NCI-H82 treated with DMSO at 0.1 percent for 48 hours (cell line): ENCODE measurements at regions not wholly inside any gene's neighbourhood (a gene's known extent, or its start where the extent isn't known, plus 50 kb on each side); places are given as distances from the start of the nearest gene placed in this dataset.

ENCODE experiments used
- DNase-seq: peaks from one replicate; lab custom pipeline; 2025; ENCODE audit not compliant: unreplicated experiment; lab: John Stamatoyannopoulos, UW

GRCh38 chr4:110770353-110770752, 147.5 kb upstream of the PITX2 start:
- DNase-seq = no peak

DNA sequence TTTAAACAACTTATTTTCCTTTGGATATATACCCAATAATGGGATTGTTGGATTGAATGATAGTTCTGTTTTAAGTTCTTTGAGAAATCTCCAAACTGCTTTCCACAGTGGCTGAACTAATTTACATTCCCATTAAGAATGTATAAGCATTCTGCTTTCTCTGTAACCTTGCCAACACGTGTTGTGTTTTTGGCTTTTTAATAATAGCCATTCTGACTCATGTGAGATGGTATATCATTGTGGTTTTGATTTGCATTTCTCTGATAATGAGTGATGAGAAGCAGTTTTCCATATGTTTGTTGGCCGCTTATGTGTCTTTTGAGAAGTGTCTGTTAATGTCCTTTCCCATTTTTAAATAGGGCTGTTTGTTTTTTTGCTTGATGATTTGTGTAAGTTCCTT, 155.6 kb upstream of the PITX2 start:
- DNase-seq = no peak

- DNase-seq = no peak
Measured at GRCh38 chr4:110780538-110780937, 157.7 kb upstream of the PITX2 start.

- DNase-seq = no peak
Measured at GRCh38 chr4:110781944-110782343, 159.1 kb upstream of the PITX2 start.

DNA sequence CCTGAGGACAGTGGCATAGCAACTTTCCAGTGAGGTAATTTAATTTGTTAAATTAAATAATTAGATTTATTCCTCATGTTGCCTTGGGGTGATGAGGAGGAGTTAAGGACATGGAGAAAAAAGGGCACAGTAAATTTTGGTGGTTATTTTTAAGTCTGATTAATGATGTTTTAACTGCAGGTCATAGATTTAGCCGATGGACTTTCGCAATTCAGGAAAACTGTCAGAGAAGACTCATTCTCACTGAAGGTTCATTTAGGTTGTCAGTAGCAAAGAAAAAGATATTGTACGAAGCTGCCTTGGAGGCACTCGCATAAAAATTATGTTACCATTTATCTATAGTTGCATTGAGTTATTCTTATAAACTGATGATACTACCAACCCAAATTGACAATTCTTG, 164.2 kb upstream of the PITX2 start:
- peak; percentile 26 for DNase-seq

GRCh38 chr4:110787707-110788106, 164.8 kb upstream of the PITX2 start:
- DNase-seq = no peak

- no peak for DNase-seq
Measured at GRCh38 chr4:110788302-110788701, 165.4 kb upstream of the PITX2 start.

DNA sequence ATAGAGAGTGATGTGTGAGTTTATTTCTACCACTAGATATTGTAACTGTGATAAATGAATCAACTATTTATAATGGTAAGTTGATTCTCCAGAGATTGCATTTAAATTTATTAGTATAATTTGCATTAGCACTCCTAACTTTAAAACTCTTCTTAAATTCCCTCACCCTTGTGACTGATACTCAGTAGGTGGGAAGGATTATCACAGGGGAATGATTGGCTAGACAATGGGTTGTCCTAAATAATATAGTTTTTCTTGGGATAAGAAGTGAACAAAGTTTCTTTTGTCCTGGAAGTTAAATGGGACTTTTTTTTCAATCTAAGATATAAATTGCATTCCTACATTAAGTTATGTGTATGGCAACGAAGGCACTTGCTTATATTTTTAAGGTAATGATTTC, 169.2 kb upstream of the PITX2 start:
- no peak for DNase-seq

DNA sequence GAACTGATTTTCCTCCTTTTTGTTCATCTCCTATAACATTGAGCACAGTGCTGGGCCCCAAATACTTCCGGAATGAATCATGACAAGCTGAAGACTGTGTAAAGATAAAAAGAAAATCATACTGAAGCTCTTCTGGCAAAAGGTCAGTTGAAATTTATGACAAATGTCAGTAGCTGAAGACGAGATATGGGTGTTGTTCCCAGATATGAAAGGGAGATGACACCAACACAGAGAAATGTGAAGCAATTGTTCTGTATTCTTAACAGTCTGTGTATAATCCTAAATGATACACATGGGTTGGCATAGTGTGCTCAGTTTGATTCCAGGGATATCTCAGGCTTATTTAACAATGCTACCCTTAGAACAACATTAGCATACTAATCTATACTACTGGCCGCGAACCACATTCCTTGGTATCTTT, 170.5 kb upstream of the PITX2 start:
- no peak for DNase-seq

DNA sequence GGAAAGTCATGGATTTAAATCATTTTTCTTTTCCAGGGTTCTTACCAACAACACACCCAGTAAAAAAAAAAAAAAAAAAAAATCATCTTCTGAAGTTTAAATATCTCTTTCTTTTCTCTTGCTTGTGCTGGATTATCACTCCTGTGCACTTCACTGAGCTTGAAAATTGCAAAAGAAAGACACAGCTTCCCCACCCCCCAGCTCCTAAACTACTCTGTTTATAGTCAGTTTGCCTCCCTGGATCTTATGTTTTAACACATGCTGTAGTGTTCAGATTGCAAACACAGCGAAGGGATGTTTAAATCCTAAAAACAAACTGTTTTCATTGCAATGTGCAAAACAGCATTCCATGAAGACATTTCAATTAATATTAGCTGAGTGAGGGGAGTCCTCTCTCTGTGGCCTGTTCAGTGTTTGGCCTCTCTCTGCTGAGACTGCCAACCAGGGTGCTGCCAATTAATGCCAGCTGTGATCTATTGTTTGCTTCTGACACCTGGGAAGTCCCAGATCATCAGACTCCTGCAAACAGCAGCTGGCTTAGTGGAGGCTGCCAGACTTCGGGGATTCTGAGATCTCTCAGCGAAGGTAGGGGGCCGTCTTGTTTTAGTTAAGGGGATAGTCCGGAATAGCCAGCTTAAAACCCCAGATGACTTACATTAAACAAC, 171.1 kb upstream of the PITX2 start:
- no peak for DNase-seq

DNA sequence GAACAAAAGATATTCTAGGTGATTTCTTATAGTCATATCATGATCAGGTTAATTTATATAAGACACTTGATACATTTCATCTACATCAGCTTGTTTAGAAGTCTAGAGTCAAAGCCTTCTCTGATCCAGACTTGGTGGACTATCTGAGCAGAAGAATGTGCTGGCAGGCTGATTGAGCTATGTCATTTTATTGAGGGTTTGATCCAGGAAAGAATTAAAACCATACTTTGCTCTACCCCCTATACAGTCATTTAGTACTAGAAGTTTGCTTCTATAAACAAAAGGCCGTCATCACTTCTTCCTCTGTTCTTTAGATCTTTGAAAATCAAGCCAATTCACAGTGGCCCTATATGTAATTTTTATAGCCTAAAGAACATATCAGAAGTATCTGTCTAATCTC, 173.1 kb upstream of the PITX2 start:
- no peak for DNase-seq

GRCh38 chr4:110797486-110797885, 174.6 kb upstream of the PITX2 start:
- no peak for DNase-seq

DNA sequence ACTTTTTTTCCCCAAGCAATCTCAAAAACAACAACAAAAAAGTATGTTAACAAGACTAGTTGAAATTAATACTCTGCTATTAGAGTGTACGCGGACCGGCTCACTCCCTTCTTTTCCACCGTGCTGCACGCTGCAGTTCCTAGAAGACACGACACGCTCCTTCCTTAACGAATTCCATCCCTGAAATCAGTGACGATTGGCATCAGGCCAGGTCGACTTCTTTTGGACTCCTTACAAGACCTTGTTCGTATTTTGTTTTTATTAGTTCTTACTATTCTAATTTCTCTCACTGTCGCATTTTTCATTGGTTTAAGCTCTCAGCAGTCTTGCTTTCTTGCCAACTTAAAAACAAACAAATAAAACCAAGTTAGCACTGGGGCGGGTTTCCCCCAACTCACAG, 175.8 kb upstream of the PITX2 start:
- DNase-seq = no peak

- no peak for DNase-seq
Measured at GRCh38 chr4:110799211-110799610, 176.3 kb upstream of the PITX2 start.

GRCh38 chr4:110801591-110801990, 178.7 kb upstream of the PITX2 start:
- no peak for DNase-seq

DNA sequence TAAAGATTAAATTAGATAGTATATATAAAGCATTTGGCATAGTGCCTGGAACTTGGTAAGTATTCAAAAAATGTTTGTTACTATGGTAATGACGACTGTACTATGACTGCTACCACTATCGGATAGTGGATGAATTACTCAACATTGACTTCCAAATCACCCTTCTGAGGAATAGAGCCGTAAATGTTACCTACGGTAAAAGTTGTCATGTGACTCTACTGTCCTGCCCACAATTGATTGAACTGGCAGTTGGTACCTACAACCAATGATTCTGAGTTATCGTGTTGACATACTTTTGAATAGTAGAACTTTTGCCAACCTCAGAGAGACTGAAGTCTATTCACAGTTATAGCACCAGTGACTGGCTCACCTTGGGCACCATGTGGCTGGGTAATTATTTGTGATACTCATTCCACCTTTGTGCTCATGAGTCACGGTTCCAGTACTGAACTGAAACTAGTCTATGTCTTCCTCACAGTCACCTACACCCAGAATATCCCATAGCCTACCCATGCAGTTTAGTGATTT, 185.5 kb upstream of the PITX2 start:
- no peak for DNase-seq

DNA sequence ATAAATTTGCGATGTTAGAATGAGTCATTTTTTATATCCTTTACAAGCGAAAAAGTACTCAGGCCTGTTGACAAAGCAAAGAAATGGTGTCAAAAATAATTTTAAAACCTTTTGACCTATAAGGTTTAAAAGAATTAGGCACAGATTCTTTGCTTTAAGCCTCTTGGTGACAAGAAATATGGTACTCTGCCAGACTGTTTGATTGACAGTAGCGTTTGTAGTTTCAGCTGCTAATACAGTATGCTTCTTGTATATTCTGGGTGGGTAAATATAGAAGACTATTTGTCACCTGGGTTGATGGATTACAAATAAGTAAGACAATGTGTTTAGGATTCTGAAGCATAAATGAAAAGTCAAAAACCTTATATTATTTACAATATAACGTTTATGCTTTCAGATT, 193.1 kb upstream of the PITX2 start:
- no peak for DNase-seq

- no peak for DNase-seq
Measured at GRCh38 chr4:110816367-110816766, 193.5 kb upstream of the PITX2 start.

GRCh38 chr4:110821186-110821585, 198.3 kb upstream of the PITX2 start:
- DNase-seq = no peak

DNA sequence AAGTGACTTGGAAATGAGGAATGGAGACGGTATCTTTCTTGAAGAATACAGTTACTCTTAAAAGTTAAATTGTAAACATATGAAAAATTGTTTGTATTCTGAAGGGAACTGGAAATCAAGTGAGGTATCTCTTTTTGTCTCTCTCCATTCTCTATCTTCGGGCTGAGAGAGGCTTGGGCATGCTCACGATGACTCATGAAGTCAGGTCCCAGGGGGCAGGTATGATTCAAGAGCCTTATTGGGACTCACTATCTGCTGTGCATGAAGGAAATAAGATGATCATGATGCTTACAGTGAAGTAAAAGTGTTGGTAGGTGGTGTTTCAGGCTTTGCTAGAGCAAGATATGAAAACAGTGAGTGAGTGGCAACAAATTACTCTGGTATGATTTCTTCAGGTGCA, 200.4 kb upstream of the PITX2 start:
- no peak for DNase-seq

- DNase-seq = no peak
Measured at GRCh38 chr4:110824344-110824743, 201.5 kb upstream of the PITX2 start.

- no peak for DNase-seq
Measured at GRCh38 chr4:110826656-110827055, 203.8 kb upstream of the PITX2 start.

DNA sequence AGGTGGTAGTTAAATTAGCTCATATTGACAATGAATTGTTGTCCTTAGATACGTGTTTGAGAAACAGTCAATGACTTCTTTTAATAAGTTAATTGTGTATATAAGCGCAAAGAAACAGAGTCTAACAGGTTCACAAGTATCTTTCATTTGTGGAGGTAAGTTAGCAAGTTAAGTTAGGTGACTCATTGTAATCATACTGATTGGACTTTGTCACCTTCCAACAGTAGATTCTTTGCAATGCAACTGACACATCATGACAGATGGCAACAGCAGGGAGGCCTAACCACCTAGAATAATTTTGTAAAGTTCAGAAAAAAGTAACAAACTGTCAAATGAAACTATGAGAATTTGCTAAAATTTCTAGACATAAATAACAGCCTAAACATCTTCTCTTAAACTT, 207.6 kb upstream of the PITX2 start:
- DNase-seq = no peak
